Lower leg skin (tissue), 4 donors: ENCODE measurements at regions not wholly inside any gene's neighbourhood (a gene's known extent, or its start where the extent isn't known, plus 50 kb on each side); places are given as distances from the start of the nearest gene placed in this dataset.

Source experiments
- DNase-seq, 2 donors: peaks; one replicate each; pipeline ENCODE4 v3.0.0-alpha.2; 2019; ENCODE audit warnings: low spot score in 2 of 2
- H3K4me3 ChIP-seq: fragments of 200-600 bp; sonication (generic); 2 replicates; pipeline ENCODE4 v1.5.1; 2017; ENCODE audit warnings: mild to moderate bottlenecking, low read depth; ENCODE audit not compliant: poor library complexity, severe bottlenecking
- CTCF ChIP-seq, 3 donors: fragments of 450-650 bp; IDR thresholded peaks; one replicate each; pipeline ENCODE4 v1.5.1; 2016; ENCODE audit warnings: antibody characterized with exemption in 3 of 3, mild to moderate bottlenecking in 3 of 3, moderate library complexity in 2 of 3
- POLR2A ChIP-seq, 2 donors: fragments of 450-650 bp; IDR thresholded peaks; one replicate each; pipeline ENCODE4 v1.6.1; 2016 to 2017; ENCODE audit warnings: antibody characterized with exemption in 2 of 2, mild to moderate bottlenecking in 1 of 2, moderate library complexity in 1 of 2
- WGBS, 2 donors: methylation state at CpG; one replicate each; pipeline ENCODE4 v1.1.5; 2018; 5-methylcytosine and 5-hydroxymethylcytosine counted together
- intact Hi-C: fragments of 100-400 bp; cut with DNase I; formaldehyde crosslinking; loops from one replicate; pipeline ENCODE4 v1.15.0; 2023; ENCODE audit warnings: low total_unique reads

DNA sequence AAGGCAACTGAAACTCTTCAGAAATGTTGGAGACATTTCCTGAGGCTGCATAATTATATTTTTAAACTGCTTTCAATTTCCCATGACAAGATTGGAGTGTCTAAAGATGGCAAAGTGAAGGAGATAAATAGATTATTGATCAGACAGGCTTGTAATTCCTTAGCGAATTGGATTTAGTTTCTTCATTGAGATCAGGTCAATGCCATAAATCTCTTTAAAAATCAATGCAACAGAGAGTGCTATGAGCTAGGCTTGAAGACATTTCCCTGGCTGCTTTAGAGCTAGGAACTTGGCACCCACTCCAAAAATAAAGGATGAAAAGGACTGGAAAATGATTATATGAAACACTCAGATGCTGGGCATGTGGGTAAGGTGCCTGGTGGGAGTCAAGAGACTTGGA is 828.4 kb downstream of the TLR4 start:
- no peak overlapping the region for H3K4me3 ChIP-seq
- WGBS, 2 donors, result 68 to 73% methylated on average over 1 of the region's 1 CpG
- no peak for DNase-seq
- intact Hi-C loops, result no loop called here
- TF ChIP-seq CTCF (IDR thresholded peaks at IDR 0.05) (no peak), POLR2A (IDR thresholded peaks at IDR 0.05) (no peak)

DNA sequence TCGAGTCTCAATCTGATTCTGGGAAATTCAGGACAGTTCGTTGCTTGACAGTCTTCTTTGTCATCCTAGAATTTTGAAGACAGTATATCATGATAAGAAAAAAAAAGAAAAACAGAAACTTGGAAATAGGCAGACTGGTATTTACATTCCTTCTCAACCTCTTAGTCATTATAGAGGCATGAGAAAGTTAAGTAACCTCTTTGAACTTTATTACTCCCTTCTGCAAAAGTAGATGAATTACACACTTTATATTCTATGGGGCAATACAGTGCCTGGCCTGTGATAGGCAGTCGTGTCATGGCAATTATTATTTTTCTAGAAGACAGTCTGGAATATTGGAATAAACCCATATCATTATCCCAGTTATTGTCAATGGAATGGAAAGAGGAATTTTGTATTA is 828.9 kb downstream of the TLR4 start:
- intact Hi-C loops, result no loop called here
- H3K4me3 ChIP-seq, result no peak overlapping the region
- WGBS, 2 donors, result 43 to 47% methylated on average over 3 of the region's 3 CpGs
- TF ChIP-seq POLR2A (IDR thresholded peaks at IDR 0.05) (no peak), CTCF (IDR thresholded peaks at IDR 0.05) (no peak)
- DNase-seq, result no peak

GRCh38 chr9:118533850-118534249 is 829.6 kb downstream of the TLR4 start:
- H3K4me3 ChIP-seq, result no peak overlapping the region
- DNase-seq, result no peak
- WGBS, 2 donors, result 49 to 59% methylated on average over 3 of the region's 3 CpGs
- no peak for TF ChIP-seq POLR2A (IDR thresholded peaks at IDR 0.05)
- TF ChIP-seq CTCF (IDR thresholded peaks at IDR 0.05), result no peak
- intact Hi-C loops, result no loop called here

- no peak overlapping the region for H3K4me3 ChIP-seq
- intact Hi-C loops, result no loop called here
- DNase-seq, result no peak
- TF ChIP-seq CTCF (IDR thresholded peaks at IDR 0.05), result no peak
- TF ChIP-seq POLR2A (IDR thresholded peaks at IDR 0.05), result no peak
- 60 to 82% methylated on average over 4 of the region's 4 CpGs for WGBS, 2 donors
Measured at GRCh38 chr9:118536153-118536552, 832.0 kb downstream of the TLR4 start.

GRCh38 chr9:118538959-118539358 is 830.3 kb downstream of the BRINP1 start:
- WGBS, 2 donors, result 78 to 83% methylated on average over 2 of the region's 2 CpGs

More at GRCh38 chr9:118538959-118539358, 830.3 kb downstream of the BRINP1 start:
- DNase-seq, result no peak
- TF ChIP-seq POLR2A (IDR thresholded peaks at IDR 0.05) (no peak), CTCF (IDR thresholded peaks at IDR 0.05) (no peak)
- intact Hi-C loops, result no loop called here
- H3K4me3 ChIP-seq, result no peak overlapping the region
